GM18505 (cell line): ENCODE measurements at regions not wholly inside any gene's neighbourhood (a gene's known extent, or its start where the extent isn't known, plus 50 kb on each side); places are given as distances from the start of the nearest gene placed in this dataset.

Source experiments
- ATAC-seq: cut with Tn5 transposase; IDR thresholded peaks from one replicate; pipeline ENCODE4 v1.9.1; 2021; ENCODE audit not compliant: unreplicated experiment
- POLR2A ChIP-seq: IDR thresholded peaks from 4 replicates; pipeline ENCODE4 v1.6.1; 2011; ENCODE audit warnings: borderline replicate concordance; ENCODE audit not compliant: insufficient read depth, insufficient read length; ENCODE audit errors: extremely low read depth

GRCh38 chr3:140752499-140752898 lies 74.6 kb downstream of the TRIM42 start:
- TF ChIP-seq POLR2A = no peak
- no peak for ATAC-seq

- peak; percentile 42 for ATAC-seq
- no peak for TF ChIP-seq POLR2A
Observed at GRCh38 chr3:140753865-140754754, 76.2 kb downstream of the TRIM42 start.

- no peak for ATAC-seq
- no peak for TF ChIP-seq POLR2A
Observed at GRCh38 chr3:140754936-140755335, 77.1 kb downstream of the TRIM42 start.

GRCh38 chr3:140756240-140757016 lies 78.6 kb downstream of the TRIM42 start:
- TF ChIP-seq POLR2A = no peak
- peak; percentile 57 for ATAC-seq

GRCh38 chr3:140758791-140759444 lies 81.1 kb downstream of the TRIM42 start:
- ATAC-seq = no peak
- TF ChIP-seq POLR2A = no peak

GRCh38 chr3:140760324-140761075 lies 82.6 kb downstream of the TRIM42 start:
- ATAC-seq = no peak
- no peak for TF ChIP-seq POLR2A

- ATAC-seq = no peak
- no peak for TF ChIP-seq POLR2A
Observed at GRCh38 chr3:140761076-140761639, 83.3 kb downstream of the TRIM42 start.

GRCh38 chr3:140762746-140763145 lies 84.9 kb downstream of the TRIM42 start:
- ATAC-seq = no peak
- TF ChIP-seq POLR2A = no peak

- no peak for TF ChIP-seq POLR2A
- no peak for ATAC-seq
Observed at GRCh38 chr3:140763532-140763931, 85.7 kb downstream of the TRIM42 start.

- no peak for TF ChIP-seq POLR2A
- no peak for ATAC-seq
Observed at GRCh38 chr3:140765246-140765645, 87.4 kb downstream of the TRIM42 start.

GRCh38 chr3:140766465-140766864 lies 88.6 kb downstream of the TRIM42 start:
- ATAC-seq = no peak
- no peak for TF ChIP-seq POLR2A

GRCh38 chr3:140767566-140767965 lies 89.7 kb downstream of the TRIM42 start:
- TF ChIP-seq POLR2A = no peak
- ATAC-seq = no peak
